SU-DHL-6 (cell line): ENCODE measurements at regions not wholly inside any gene's neighbourhood (a gene's known extent, or its start where the extent isn't known, plus 50 kb on each side); places are given as distances from the start of the nearest gene placed in this dataset.

Experiments
- H2AFZ ChIP-seq: fragments of 200-600 bp; sonication (generic); 2 replicates; pipeline ENCODE4 v1.6.1; 2014; ENCODE audit warnings: low read depth, mild to moderate bottlenecking, moderate library complexity, mixed read lengths, antibody characterized with exemption, low read length; ENCODE audit not compliant: severe bottlenecking
- H3F3A ChIP-seq: fragments of 200-600 bp; shearing (Covaris generic); 2 replicates; pipeline ENCODE4 v1.6.0; 2016; ENCODE audit warnings: antibody characterized with exemption, mild to moderate bottlenecking; ENCODE audit not compliant: insufficient read depth
- H3K27ac ChIP-seq: fragments of 200-600 bp; sonication (generic); 2 replicates; pipeline ENCODE4 v1.5.1; 2016; ENCODE audit warnings: low read depth, mild to moderate bottlenecking, low read length, moderate library complexity, mixed read lengths
- H3K27me3 ChIP-seq: fragments of 200-600 bp; sonication (generic), shearing (Covaris generic); 2 replicates; pipeline ENCODE4 v1.6.0; 2014; ENCODE audit warnings: mild to moderate bottlenecking, low read length
- H3K36me3 ChIP-seq: fragments of 200-600 bp; sonication (generic); 2 replicates; pipeline ENCODE4 v1.6.1; 2014; ENCODE audit warnings: mild to moderate bottlenecking, low read length, mixed read lengths
- H3K4me2 ChIP-seq: fragments of 300-600, 200-600 bp; shearing (Covaris generic), sonication (generic); 2 replicates; pipeline ENCODE4 v1.6.0; 2014; ENCODE audit warnings: low read length, low read depth, mild to moderate bottlenecking; ENCODE audit not compliant: poor library complexity, severe bottlenecking
- H3K4me3 ChIP-seq: fragments of 200-600 bp; sonication (generic); 2 replicates; pipeline ENCODE4 v1.5.1; 2014; ENCODE audit warnings: antibody characterized with exemption, low read length, mild to moderate bottlenecking, mixed read lengths; ENCODE audit not compliant: insufficient read depth, poor library complexity, severe bottlenecking
- H3K79me2 ChIP-seq: fragments of 200-600 bp; sonication (generic); 2 replicates; pipeline ENCODE4 v1.6.1; 2014; ENCODE audit warnings: mild to moderate bottlenecking, low read length, moderate library complexity; ENCODE audit not compliant: insufficient read depth
- H3K9ac ChIP-seq: fragments of 200-600 bp; sonication (generic); 2 replicates; pipeline ENCODE4 v1.7.0; 2014; ENCODE audit warnings: mild to moderate bottlenecking, low read length
- H3K9me2 ChIP-seq: fragments of 200-600 bp; sonication (generic); replicated peaks from 2 replicates; pipeline ENCODE4 v1.6.1; 2014; ENCODE audit warnings: low read length; ENCODE audit not compliant: insufficient read depth
- H3K9me3 ChIP-seq: fragments of 200-600 bp; sonication (generic); 2 replicates; pipeline ENCODE4 v1.6.1; 2014; ENCODE audit warnings: low read length, mixed read lengths; ENCODE audit not compliant: insufficient read depth
- H4K20me1 ChIP-seq: fragments of 200-600 bp; sonication (generic); 2 replicates; pipeline ENCODE4 v1.6.1; 2014; ENCODE audit warnings: low read depth, mild to moderate bottlenecking, antibody characterized with exemption, low read length, moderate library complexity, mixed read lengths
- EZH2phosphoT487 ChIP-seq: fragments of 200-600 bp; sonication (generic), shearing (Covaris generic); conservative IDR thresholded peaks from 2 replicates; pipeline ENCODE4 v1.6.1; 2018; ENCODE audit warnings: mild to moderate bottlenecking, antibody characterized with exemption, low read length, moderate library complexity, mixed read lengths
- TF ChIP-seq, protein P1 (sequence below): fragments of 200-600 bp; sonication (generic); IDR thresholded peaks from one replicate; pipeline ENCODE4 v1.5.1; 2017; ENCODE audit warnings: antibody characterized with exemption, mild to moderate bottlenecking, low read length, moderate library complexity; ENCODE audit not compliant: insufficient read depth, poor library complexity, severe bottlenecking

GRCh38 chr1:201740670-201741111, 88.3 kb upstream of the IPO9 start:
- no peaks in the 10 kb centered on the region for H3K36me3 ChIP-seq
- H4K20me1 ChIP-seq, result no peaks in the 10 kb centered on the region
- no peaks in the 10 kb centered on the region for H3K79me2 ChIP-seq
- H3K27ac ChIP-seq, result no peak overlapping the region
- H2AFZ ChIP-seq, result no peak overlapping the region
- no peaks in the 10 kb centered on the region for H3F3A ChIP-seq
- no peak overlapping the region for H3K4me3 ChIP-seq
- no peaks in the 10 kb centered on the region for H3K9me2 ChIP-seq
- no peak overlapping the region for H3K9ac ChIP-seq
- no peaks in the 10 kb centered on the region for H3K27me3 ChIP-seq
- H3K9me3 ChIP-seq, result no peaks in the 10 kb centered on the region
- no peak for TF ChIP-seq EZH2phosphoT487
- TF ChIP-seq, protein P1, sequence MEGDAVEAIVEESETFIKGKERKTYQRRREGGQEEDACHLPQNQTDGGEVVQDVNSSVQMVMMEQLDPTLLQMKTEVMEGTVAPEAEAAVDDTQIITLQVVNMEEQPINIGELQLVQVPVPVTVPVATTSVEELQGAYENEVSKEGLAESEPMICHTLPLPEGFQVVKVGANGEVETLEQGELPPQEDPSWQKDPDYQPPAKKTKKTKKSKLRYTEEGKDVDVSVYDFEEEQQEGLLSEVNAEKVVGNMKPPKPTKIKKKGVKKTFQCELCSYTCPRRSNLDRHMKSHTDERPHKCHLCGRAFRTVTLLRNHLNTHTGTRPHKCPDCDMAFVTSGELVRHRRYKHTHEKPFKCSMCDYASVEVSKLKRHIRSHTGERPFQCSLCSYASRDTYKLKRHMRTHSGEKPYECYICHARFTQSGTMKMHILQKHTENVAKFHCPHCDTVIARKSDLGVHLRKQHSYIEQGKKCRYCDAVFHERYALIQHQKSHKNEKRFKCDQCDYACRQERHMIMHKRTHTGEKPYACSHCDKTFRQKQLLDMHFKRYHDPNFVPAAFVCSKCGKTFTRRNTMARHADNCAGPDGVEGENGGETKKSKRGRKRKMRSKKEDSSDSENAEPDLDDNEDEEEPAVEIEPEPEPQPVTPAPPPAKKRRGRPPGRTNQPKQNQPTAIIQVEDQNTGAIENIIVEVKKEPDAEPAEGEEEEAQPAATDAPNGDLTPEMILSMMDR, result no peak
- no peak overlapping the region for H3K4me2 ChIP-seq

DNA sequence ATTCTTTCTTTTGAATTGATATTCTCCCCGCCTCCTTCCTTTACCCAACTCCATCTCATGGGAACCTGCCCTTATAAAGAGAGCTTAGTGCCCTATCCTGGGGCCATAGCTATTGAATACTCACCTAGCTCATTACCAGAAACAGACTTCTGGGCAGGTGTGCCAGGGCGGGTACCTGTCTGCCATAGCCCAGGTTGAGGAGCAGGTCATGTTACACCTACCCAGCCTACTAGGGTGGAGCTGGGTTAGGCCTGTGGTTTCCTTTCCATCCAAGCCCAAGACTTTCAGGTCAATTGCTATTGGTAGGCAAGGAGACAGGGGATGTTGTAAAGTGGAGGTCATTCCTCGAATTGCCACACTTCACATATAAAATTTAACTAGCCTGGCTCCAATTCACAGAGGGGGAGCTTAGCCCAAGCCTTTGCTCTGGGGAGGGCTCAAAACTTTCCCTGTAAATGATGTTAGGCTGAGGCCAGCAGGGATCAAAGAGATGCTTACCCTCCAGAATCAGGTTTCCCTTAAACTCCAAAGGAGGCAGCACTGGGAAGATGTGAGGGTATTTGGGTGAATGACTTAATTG, 87.1 kb upstream of the IPO9 start:
- Histone ChIP-seq H3K9ac (no peak overlapping the region), H3K4me2 (no peak overlapping the region), H3K79me2 (no peaks in the 10 kb centered on the region), H3K9me2 (no peaks in the 10 kb centered on the region), H3K4me3 (no peak overlapping the region), H3K27me3 (no peaks in the 10 kb centered on the region), H3K27ac (no peak overlapping the region), H4K20me1 (no peaks in the 10 kb centered on the region), H3F3A (no peaks in the 10 kb centered on the region), H3K36me3 (no peaks in the 10 kb centered on the region), H2AFZ (no peak overlapping the region), H3K9me3 (no peaks in the 10 kb centered on the region)
- TF ChIP-seq EZH2phosphoT487, result no peak
- TF ChIP-seq, protein P1, result no peak

GRCh38 chr1:201742476-201742875, 86.5 kb upstream of the IPO9 start:
- Histone ChIP-seq H3K4me3 (no peak overlapping the region), H3K4me2 (no peak overlapping the region), H3K9me2 (no peaks in the 10 kb centered on the region), H3K9me3 (no peaks in the 10 kb centered on the region), H3K36me3 (no peaks in the 10 kb centered on the region), H4K20me1 (no peaks in the 10 kb centered on the region), H3K9ac (no peak overlapping the region), H3K27me3 (no peaks in the 10 kb centered on the region), H2AFZ (no peak overlapping the region), H3K79me2 (no peaks in the 10 kb centered on the region), H3K27ac (no peak overlapping the region), H3F3A (no peaks in the 10 kb centered on the region)
- TF ChIP-seq, protein P1, result no peak
- TF ChIP-seq EZH2phosphoT487, result no peak
